Testis (tissue), 2 donors: ENCODE measurements at regions not wholly inside any gene's neighbourhood (a gene's known extent, or its start where the extent isn't known, plus 50 kb on each side); places are given as distances from the start of the nearest gene placed in this dataset.
"Not testable (repeated sequence)": the region's sequence is repeated elsewhere in the genome, so short reads cannot be mapped to it uniquely, and the experiment has no call there.

ENCODE experiments used
- POLR2A ChIP-seq: fragments of 450-650 bp; IDR thresholded peaks from one replicate; pipeline ENCODE4 v1.6.1; 2017; ENCODE audit warnings: antibody characterized with exemption, mild to moderate bottlenecking, moderate library complexity
- TF ChIP-seq, protein P1 (sequence below), 3 experiments: fragments of 450-650 bp in 2 of 3; fragments of 200-600 bp in 1 of 3; sonication (generic) in 1 of 3; IDR thresholded peaks; one replicate each; pipeline ENCODE4 v1.5.1; 2016 to 2019; ENCODE audit warnings: antibody characterized with exemption in 3 of 3, mild to moderate bottlenecking in 2 of 3, moderate library complexity in 1 of 3

DNA sequence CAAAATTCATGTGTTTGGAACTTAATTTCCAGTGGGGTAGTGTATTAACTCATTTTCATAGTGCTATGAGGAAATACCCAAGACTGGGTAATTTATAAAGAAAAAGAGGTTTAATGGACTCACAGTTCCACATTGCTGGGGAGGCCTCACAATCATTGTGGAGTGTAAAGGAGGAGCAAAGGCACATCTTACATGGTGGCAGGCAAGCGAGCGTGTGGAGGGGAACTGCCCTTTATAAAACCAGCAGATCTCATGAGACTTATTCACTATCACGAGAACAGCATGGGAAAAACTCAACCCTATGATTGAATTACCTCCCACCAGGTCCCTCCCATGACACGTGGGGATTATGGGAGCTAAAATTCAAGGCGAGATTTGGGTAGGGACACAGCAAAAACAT, 64.3 kb upstream of the ANKRD10 start:
- TF ChIP-seq, protein P1, sequence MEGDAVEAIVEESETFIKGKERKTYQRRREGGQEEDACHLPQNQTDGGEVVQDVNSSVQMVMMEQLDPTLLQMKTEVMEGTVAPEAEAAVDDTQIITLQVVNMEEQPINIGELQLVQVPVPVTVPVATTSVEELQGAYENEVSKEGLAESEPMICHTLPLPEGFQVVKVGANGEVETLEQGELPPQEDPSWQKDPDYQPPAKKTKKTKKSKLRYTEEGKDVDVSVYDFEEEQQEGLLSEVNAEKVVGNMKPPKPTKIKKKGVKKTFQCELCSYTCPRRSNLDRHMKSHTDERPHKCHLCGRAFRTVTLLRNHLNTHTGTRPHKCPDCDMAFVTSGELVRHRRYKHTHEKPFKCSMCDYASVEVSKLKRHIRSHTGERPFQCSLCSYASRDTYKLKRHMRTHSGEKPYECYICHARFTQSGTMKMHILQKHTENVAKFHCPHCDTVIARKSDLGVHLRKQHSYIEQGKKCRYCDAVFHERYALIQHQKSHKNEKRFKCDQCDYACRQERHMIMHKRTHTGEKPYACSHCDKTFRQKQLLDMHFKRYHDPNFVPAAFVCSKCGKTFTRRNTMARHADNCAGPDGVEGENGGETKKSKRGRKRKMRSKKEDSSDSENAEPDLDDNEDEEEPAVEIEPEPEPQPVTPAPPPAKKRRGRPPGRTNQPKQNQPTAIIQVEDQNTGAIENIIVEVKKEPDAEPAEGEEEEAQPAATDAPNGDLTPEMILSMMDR (IDR thresholded peaks at IDR 0.05) = not testable (repeated sequence)
- not testable (repeated sequence) for TF ChIP-seq POLR2A
